Mesenchymal stem cell (in vitro differentiated cells and primary cell): ENCODE measurements at regions not wholly inside any gene's neighbourhood (a gene's known extent, or its start where the extent isn't known, plus 50 kb on each side); places are given as distances from the start of the nearest gene placed in this dataset.

Experiments used
- DNase-seq: peaks from one replicate; pipeline ENCODE4 v3.0.0-alpha.2; 2013
- H2AFZ ChIP-seq: one replicate; pipeline ENCODE4 v1.6.1; 2013; ENCODE audit warnings: low read depth, mild to moderate bottlenecking, control low read depth, inconsistent platforms, low read length, moderate library complexity
- H2AK5ac ChIP-seq: 2 replicates; pipeline ENCODE4 v1.6.1; 2013; ENCODE audit warnings: low read length, moderate library complexity, mild to moderate bottlenecking, inconsistent platforms; ENCODE audit not compliant: severe bottlenecking
- H2BK120ac ChIP-seq: one replicate; pipeline ENCODE4 v1.6.1; 2013; ENCODE audit warnings: low read depth, mild to moderate bottlenecking, inconsistent platforms, low read length, moderate library complexity
- H2BK12ac ChIP-seq, 2 experiments: one replicate each; pipeline ENCODE4 v1.6.1; 2013; ENCODE audit warnings: inconsistent platforms in 2 of 2, low read length in 2 of 2, mild to moderate bottlenecking in 2 of 2, moderate library complexity in 2 of 2, control low read depth in 1 of 2
- H2BK15ac ChIP-seq: one replicate; pipeline ENCODE4 v1.6.1; 2013; ENCODE audit warnings: mild to moderate bottlenecking, low read depth, inconsistent platforms; ENCODE audit not compliant: poor library complexity, severe bottlenecking
- H2BK5ac ChIP-seq: 2 replicates; pipeline ENCODE4 v1.6.1; 2013; ENCODE audit warnings: low read depth, mild to moderate bottlenecking, low read length, control low read depth, inconsistent platforms; ENCODE audit not compliant: poor library complexity, severe bottlenecking
- H3K14ac ChIP-seq, 2 experiments: one replicate each; pipeline ENCODE4 v1.6.1; 2013; ENCODE audit warnings: inconsistent platforms in 2 of 2, low read length in 2 of 2, control low read depth in 1 of 2, mild to moderate bottlenecking in 1 of 2, moderate library complexity in 1 of 2
- H3K18ac ChIP-seq, 2 experiments: one replicate each; pipeline ENCODE4 v1.6.1; 2013; ENCODE audit warnings: inconsistent platforms in 2 of 2, low read length in 2 of 2, control low read depth in 1 of 2, low read depth in 1 of 2, mild to moderate bottlenecking in 1 of 2
- H3K23ac ChIP-seq, 2 experiments: one replicate each; pipeline ENCODE4 v1.6.1; 2013; ENCODE audit warnings: inconsistent platforms in 2 of 2, low read length in 2 of 2, mild to moderate bottlenecking in 2 of 2, moderate library complexity in 2 of 2, control low read depth in 1 of 2
- H3K27ac ChIP-seq: 2 replicates; pipeline ENCODE4 v1.5.1; 2013; ENCODE audit warnings: mild to moderate bottlenecking, moderate library complexity, low read length, control low read depth, inconsistent platforms; ENCODE audit not compliant: poor library complexity, severe bottlenecking
- H3K27me3 ChIP-seq, 2 experiments: 2 replicates each; pipeline versions ENCODE4 v1.6.1 to v1.7.0; 2013; ENCODE audit warnings: low read length in 2 of 2, mild to moderate bottlenecking in 2 of 2, moderate library complexity in 2 of 2, control low read depth in 1 of 2, inconsistent platforms in 1 of 2; ENCODE audit not compliant: control insufficient read depth in 1 of 2, insufficient read depth in 1 of 2
- H3K36me3 ChIP-seq, 2 experiments: 2 replicates each; pipeline versions ENCODE4 v1.6.1 to v1.7.0; 2013; ENCODE audit warnings: low read length in 2 of 2, control low read depth in 1 of 2, inconsistent platforms in 1 of 2, low read depth in 1 of 2, mild to moderate bottlenecking in 1 of 2; ENCODE audit not compliant: insufficient read depth in 2 of 2, control insufficient read depth in 1 of 2
- H3K4ac ChIP-seq, 2 experiments: one replicate each; pipeline ENCODE4 v1.6.1; 2013; ENCODE audit warnings: inconsistent platforms in 2 of 2, low read length in 2 of 2, mild to moderate bottlenecking in 2 of 2, moderate library complexity in 2 of 2, control low read depth in 1 of 2, low read depth in 1 of 2
- H3K4me1 ChIP-seq: 2 replicates; pipeline ENCODE4 v1.6.1; 2013; ENCODE audit warnings: low read depth, low read length, control low read depth; ENCODE audit not compliant: control insufficient read depth, insufficient read depth
- H3K4me2 ChIP-seq: 2 replicates; pipeline ENCODE4 v1.6.1; 2013; ENCODE audit warnings: low read length, mild to moderate bottlenecking, inconsistent platforms; ENCODE audit not compliant: poor library complexity, severe bottlenecking
- H3K4me3 ChIP-seq, 2 experiments: 2 replicates each; pipeline versions ENCODE4 v1.5.1 to v1.7.0; 2013; ENCODE audit warnings: low read length in 2 of 2, mild to moderate bottlenecking in 2 of 2, control low read depth in 1 of 2, low read depth in 1 of 2; ENCODE audit not compliant: insufficient read depth in 1 of 2
- H3K79me1 ChIP-seq: replicated peaks from 2 replicates; pipeline ENCODE4 v1.6.1; 2013; ENCODE audit warnings: mild to moderate bottlenecking, control low read depth, low read length, inconsistent platforms; ENCODE audit not compliant: poor library complexity, severe bottlenecking
- H3K9ac ChIP-seq: 2 replicates; pipeline ENCODE4 v1.7.0; 2013; ENCODE audit warnings: mild to moderate bottlenecking, low read length, moderate library complexity
- H3K9me3 ChIP-seq: 2 replicates; pipeline ENCODE4 v1.7.0; 2013; ENCODE audit warnings: mild to moderate bottlenecking, low read length; ENCODE audit not compliant: control insufficient read depth
- H4K8ac ChIP-seq: one replicate; pipeline ENCODE4 v1.6.1; 2013; ENCODE audit warnings: inconsistent platforms, mild to moderate bottlenecking, low read length, moderate library complexity
- H4K91ac ChIP-seq: one replicate; pipeline ENCODE4 v1.6.1; 2013; ENCODE audit warnings: mild to moderate bottlenecking, low read length, inconsistent platforms
- WGBS: methylation state at CpG from one replicate; pipeline ENCODE4 v1.1.7; 2013; ENCODE audit warnings: mixed read lengths; 5-methylcytosine and 5-hydroxymethylcytosine counted together

GRCh38 chr4:56200275-56200674, 187.0 kb downstream of the AASDH start:
- no peak overlapping the region for H4K91ac ChIP-seq
- no peak overlapping the region for H2BK12ac ChIP-seq
- no peaks in the 10 kb centered on the region for H3K9me3 ChIP-seq
- H3K27ac ChIP-seq, result no peak overlapping the region
- H3K4ac ChIP-seq, result no peak overlapping the region
- H3K4me2 ChIP-seq, result no peak overlapping the region
- no peaks in the 10 kb centered on the region for H3K36me3 ChIP-seq
- H3K18ac ChIP-seq, result no peak overlapping the region
- WGBS, result no CpG with 5 or more reads among the region's 1 CpG
- H3K79me1 ChIP-seq, result no peaks in the 10 kb centered on the region
- no peak overlapping the region for H3K4me3 ChIP-seq
- H2BK15ac ChIP-seq, result no peak overlapping the region
- no peak overlapping the region for H2BK5ac ChIP-seq
- H3K4me1 ChIP-seq, result no peaks in the 10 kb centered on the region
- no peak overlapping the region for H2BK120ac ChIP-seq
- no peak overlapping the region for H3K23ac ChIP-seq
- peaks cover 0 to 5% of the 10 kb centered on the region in 2 experiments for H3K27me3 ChIP-seq
- H4K8ac ChIP-seq, result no peak overlapping the region
- no peak overlapping the region for H2AK5ac ChIP-seq
- no peak overlapping the region for H3K14ac ChIP-seq
- H2AFZ ChIP-seq, result no peak overlapping the region
- no peak overlapping the region for H3K9ac ChIP-seq
- no peak for DNase-seq

GRCh38 chr4:56198265-56198664, 189.0 kb downstream of the AASDH start:
- no peak overlapping the region for H2BK120ac ChIP-seq
- H3K9ac ChIP-seq, result no peak overlapping the region
- H3K79me1 ChIP-seq, result no peaks in the 10 kb centered on the region
- H4K91ac ChIP-seq, result no peak overlapping the region
- no peaks in the 10 kb centered on the region for H3K36me3 ChIP-seq
- no peaks in the 10 kb centered on the region for H3K4me1 ChIP-seq
- H3K27ac ChIP-seq, result no peak overlapping the region
- no peak overlapping the region for H3K4ac ChIP-seq
- H3K27me3 ChIP-seq, result peaks cover 0 to under 1% of the 10 kb centered on the region in 2 experiments
- H2AK5ac ChIP-seq, result no peak overlapping the region
- H3K18ac ChIP-seq, result no peak overlapping the region
- H2BK12ac ChIP-seq, result no peak overlapping the region
- no peak for DNase-seq
- no peak overlapping the region for H3K23ac ChIP-seq
- H2AFZ ChIP-seq, result no peak overlapping the region
- no peak overlapping the region for H3K4me2 ChIP-seq
- WGBS, result 75% methylated on average over 1 of the region's 2 CpGs
- no peak overlapping the region for H4K8ac ChIP-seq
- H2BK5ac ChIP-seq, result no peak overlapping the region
- no peaks in the 10 kb centered on the region for H3K9me3 ChIP-seq
- no peak overlapping the region for H2BK15ac ChIP-seq
- H3K4me3 ChIP-seq, result no peak overlapping the region
- H3K14ac ChIP-seq, result no peak overlapping the region

- Histone ChIP-seq H3K4ac (no peak overlapping the region), H3K27me3 (no peaks in the 10 kb centered on the region), H3K4me2 (no peak overlapping the region), H3K79me1 (no peaks in the 10 kb centered on the region), H3K23ac (no peak overlapping the region), H3K9me3 (no peaks in the 10 kb centered on the region), H2AK5ac (no peak overlapping the region), H2AFZ (no peak overlapping the region), H3K18ac (no peak overlapping the region), H3K14ac (no peak overlapping the region), H4K91ac (no peak overlapping the region), H2BK15ac (no peak overlapping the region), H3K36me3 (no peaks in the 10 kb centered on the region), H3K9ac (peak overlapping the region; percentile 29), H3K4me3 (no peak overlapping the region), H4K8ac (no peak overlapping the region), H2BK12ac (no peak overlapping the region), H2BK5ac (no peak overlapping the region), H3K4me1 (no peaks in the 10 kb centered on the region), H3K27ac (no peak overlapping the region), H2BK120ac (no peak overlapping the region)
- WGBS, result 89% methylated on average over 5 of the region's 5 CpGs
- no peak for DNase-seq
Measured at GRCh38 chr4:56197387-56197786, 189.9 kb downstream of the AASDH start.

GRCh38 chr4:56195025-56195424, 192.3 kb downstream of the AASDH start:
- Histone ChIP-seq H4K91ac (no peak overlapping the region), H2AK5ac (no peak overlapping the region), H3K23ac (no peak overlapping the region), H3K4me3 (no peak overlapping the region), H3K27me3 (no peaks in the 10 kb centered on the region), H2BK5ac (no peak overlapping the region), H3K4me2 (no peak overlapping the region), H3K36me3 (no peaks in the 10 kb centered on the region), H3K9ac (no peak overlapping the region), H3K27ac (no peak overlapping the region), H3K9me3 (no peaks in the 10 kb centered on the region), H2BK12ac (no peak overlapping the region), H2BK15ac (no peak overlapping the region), H4K8ac (no peak overlapping the region), H3K4ac (no peak overlapping the region), H2AFZ (no peak overlapping the region), H3K79me1 (peaks cover 2% of the 10 kb centered on the region), H3K4me1 (no peaks in the 10 kb centered on the region), H2BK120ac (no peak overlapping the region), H3K18ac (no peak overlapping the region), H3K14ac (no peak overlapping the region)
- WGBS, result 68% methylated on average over 4 of the region's 4 CpGs
- peak; percentile 45 for DNase-seq
